ENCODE measurements at regions not wholly inside any gene's neighbourhood (a gene's known extent, or its start where the extent isn't known, plus 50 kb on each side); places are given as distances from the start of the nearest gene placed in this dataset.

DNA sequence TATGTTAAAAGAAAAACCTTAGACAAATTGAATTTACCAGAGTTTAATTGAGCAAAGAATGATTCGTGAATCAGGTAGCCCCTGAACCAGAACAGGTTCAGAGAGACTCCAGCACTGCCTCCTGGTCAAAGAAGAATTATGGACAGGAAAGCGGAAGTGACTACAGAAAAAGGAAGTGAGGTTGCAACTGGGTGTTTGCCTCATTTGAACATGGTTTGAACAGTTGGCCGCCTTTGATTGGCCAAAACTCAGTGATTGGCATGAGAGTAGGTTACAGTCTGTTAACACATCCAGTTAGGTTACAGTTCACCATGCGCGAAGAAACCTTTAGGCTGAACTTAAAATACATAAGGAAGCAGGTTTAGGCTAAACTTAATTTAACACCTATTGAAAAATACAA lies 248.8 kb downstream of the TFAP2A start:
- DNase-seq (ENCODE audit: insufficient read length, low spot score): no peak
- no peak for FAIRE-seq
- TF ChIP-seq, protein P1, sequence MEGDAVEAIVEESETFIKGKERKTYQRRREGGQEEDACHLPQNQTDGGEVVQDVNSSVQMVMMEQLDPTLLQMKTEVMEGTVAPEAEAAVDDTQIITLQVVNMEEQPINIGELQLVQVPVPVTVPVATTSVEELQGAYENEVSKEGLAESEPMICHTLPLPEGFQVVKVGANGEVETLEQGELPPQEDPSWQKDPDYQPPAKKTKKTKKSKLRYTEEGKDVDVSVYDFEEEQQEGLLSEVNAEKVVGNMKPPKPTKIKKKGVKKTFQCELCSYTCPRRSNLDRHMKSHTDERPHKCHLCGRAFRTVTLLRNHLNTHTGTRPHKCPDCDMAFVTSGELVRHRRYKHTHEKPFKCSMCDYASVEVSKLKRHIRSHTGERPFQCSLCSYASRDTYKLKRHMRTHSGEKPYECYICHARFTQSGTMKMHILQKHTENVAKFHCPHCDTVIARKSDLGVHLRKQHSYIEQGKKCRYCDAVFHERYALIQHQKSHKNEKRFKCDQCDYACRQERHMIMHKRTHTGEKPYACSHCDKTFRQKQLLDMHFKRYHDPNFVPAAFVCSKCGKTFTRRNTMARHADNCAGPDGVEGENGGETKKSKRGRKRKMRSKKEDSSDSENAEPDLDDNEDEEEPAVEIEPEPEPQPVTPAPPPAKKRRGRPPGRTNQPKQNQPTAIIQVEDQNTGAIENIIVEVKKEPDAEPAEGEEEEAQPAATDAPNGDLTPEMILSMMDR (IDR thresholded peaks at IDR 0.05; ENCODE audit: insufficient read depth, missing control alignments): no peak

DNA sequence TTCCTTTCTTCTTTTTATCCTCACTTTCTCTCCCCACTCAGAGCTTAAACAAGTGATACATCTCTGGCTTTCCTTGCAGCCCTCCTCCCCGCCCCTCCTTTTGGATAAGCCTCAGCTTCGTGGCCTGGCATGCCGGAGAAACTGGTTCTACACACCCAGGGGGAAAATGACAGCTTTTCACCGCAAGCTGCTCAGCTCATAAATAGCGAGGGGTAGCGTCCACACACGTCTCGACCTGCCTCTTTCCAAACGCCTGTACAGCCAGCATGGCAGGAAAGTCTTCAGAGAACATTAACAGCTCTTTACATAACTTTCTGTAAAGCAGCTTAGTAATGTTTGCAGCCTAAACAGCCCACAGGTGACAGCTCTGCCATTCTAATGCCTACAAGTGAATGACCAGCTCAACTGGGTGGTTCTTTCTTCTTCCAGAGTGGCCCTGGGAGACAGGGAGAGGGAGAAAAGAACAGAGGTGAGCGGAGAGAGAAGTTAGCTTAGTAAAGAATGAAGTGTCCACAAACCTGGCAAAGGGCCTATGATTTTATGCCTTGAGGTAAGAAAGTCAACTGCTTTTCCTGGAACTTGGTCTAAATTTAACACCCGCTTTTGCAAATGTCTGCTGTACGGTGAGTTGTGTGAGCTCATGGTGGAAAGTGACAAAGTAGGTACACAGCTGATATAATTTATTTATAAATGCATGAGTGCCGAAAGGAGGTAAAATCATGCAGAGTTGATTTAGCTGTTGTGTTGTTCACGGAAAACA lies 251.5 kb downstream of the TFAP2A start:
- TF ChIP-seq, protein P1 (IDR thresholded peaks at IDR 0.05; ENCODE audit: insufficient read depth, missing control alignments): no peak
- DNase-seq (ENCODE audit: insufficient read length, low spot score) (no peak), FAIRE-seq (no peak)

DNA sequence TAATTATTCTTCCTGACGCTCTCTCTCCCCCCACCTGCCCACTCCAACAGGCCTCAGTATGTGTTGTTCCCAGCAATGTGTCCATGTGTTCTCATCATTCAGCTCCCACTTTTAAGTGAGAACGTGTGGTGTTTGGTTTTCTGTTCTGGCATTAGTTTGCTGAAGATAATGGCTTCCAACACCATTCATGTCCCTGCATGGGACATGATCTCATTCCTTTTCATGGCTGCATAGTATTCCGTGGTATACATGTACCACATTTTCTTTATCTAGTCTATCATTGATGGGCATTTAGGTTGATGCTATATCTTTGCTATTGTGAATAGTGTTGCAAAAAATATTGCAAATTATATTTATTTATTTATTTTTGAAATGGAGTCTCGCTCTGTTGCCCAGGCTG lies 258.0 kb downstream of the TFAP2A start:
- TF ChIP-seq, protein P1 (IDR thresholded peaks at IDR 0.05; ENCODE audit: insufficient read depth, missing control alignments): no peak
- FAIRE-seq (no peak), DNase-seq (ENCODE audit: insufficient read length, low spot score) (no peak)

DNA sequence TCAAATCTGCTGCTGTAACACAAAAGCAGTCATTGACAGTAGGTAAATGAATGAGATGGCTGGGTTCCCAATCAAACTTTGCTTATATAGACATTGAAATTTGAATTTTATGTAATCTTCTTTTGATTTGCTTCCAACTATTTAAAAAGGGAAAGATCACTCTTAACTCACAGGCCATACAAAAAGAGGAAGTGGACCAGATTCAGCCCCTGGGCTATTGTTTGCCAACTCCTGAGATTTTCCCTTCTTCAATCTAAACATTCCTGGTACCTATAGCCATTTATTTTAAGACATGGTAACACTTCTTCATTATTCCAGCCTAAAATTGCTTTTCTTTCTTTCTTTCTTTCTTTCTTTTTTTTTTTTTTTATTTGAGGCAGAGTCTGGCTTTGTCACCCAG lies 260.6 kb downstream of the TFAP2A start:
- FAIRE-seq (no peak), DNase-seq (ENCODE audit: insufficient read length, low spot score) (no peak)

DNA sequence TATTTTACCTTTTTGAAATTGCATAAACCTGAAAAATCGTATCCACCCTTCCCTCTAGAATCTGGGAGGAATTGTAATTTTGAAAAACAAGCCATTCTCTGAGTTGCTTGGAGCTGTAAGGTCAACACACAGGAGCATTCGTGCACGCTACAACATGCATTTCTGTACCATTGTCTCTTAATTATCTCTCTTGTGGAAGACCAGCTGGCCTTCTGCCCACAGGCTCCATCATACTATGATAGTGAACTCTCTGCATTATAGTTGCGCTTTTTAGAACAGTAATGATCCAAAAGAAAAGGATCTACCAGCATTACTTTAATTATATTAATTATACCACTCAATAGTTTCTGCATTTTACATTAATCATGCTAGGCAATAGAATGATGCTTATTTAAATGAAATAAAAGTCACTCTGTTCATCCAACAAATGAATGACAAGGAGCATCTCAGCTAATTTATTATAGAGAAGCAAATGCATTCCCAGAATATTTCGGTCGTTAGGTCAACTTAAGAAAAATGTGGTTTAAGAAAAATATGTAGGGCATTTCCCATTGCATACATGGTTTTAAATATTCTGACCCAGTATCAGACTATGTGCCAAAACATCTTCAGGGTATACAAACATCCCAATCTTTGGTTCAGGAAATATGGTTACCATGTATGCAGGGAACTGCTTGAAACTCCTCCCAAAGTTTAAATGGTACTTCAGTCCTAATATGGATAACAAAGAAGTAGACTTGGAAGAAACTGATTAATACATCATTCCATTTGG lies 263.5 kb downstream of the TFAP2A start:
- FAIRE-seq (no peak), DNase-seq (ENCODE audit: insufficient read length, low spot score) (no peak)
- TF ChIP-seq, protein P1 (IDR thresholded peaks at IDR 0.05; ENCODE audit: insufficient read depth, missing control alignments): no peak

More for the DNA sequence above, 260.6 kb downstream of the TFAP2A start:
- TF ChIP-seq, protein P1 (IDR thresholded peaks at IDR 0.05; ENCODE audit: insufficient read depth, missing control alignments): no peak

DNA sequence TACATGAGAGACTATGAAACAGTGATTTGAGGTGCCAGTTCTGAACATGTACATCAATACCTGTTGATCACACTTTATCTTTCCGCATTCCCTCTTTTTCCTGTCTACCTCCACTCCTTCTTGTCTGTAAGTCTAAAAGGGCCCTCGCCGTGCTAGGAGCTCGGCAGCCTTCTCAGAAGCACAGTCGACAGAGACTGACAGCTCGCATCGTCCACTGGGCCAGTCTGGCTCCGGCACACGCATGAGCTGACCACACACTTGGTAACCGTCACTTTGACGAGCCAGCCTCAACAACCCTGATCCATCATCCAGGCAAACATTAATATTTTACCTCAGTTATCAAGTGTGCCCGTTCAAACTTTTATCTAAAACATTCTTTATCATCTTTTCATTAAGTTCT lies 265.3 kb downstream of the TFAP2A start:
- FAIRE-seq: no peak

More for the DNA sequence above, 265.3 kb downstream of the TFAP2A start:
- no peak for DNase-seq (ENCODE audit: insufficient read length, low spot score)
- TF ChIP-seq, protein P1 (IDR thresholded peaks at IDR 0.05; ENCODE audit: insufficient read depth, missing control alignments): no peak

All from D721Med (cell line).